Vagina (tissue), 2 donors: ENCODE measurements at regions not wholly inside any gene's neighbourhood (a gene's known extent, or its start where the extent isn't known, plus 50 kb on each side); places are given as distances from the start of the nearest gene placed in this dataset.
"Not testable (repeated sequence)": the region's sequence is repeated elsewhere in the genome, so short reads cannot be mapped to it uniquely, and the experiment has no call there.

Experiments used
- POLR2A ChIP-seq, 2 donors: fragments of 450-650 bp; IDR thresholded peaks; one replicate each; pipeline ENCODE4 v1.6.1; 2017; ENCODE audit warnings: antibody characterized with exemption in 2 of 2, mild to moderate bottlenecking in 2 of 2, moderate library complexity in 2 of 2
- POLR2AphosphoS5 ChIP-seq, 2 donors: sonication (generic); formaldehyde crosslinking; IDR thresholded peaks; one replicate each; pipeline ENCODE4 v1.9.0; 2017; ENCODE audit warnings: antibody characterized with exemption in 2 of 2, mild to moderate bottlenecking in 2 of 2, low read depth in 1 of 2; ENCODE audit not compliant: insufficient read depth in 1 of 2
- TF ChIP-seq, protein P1 (sequence below), 3 experiments: fragments of 450-650 bp in 2 of 3; fragments of 200-600 bp in 1 of 3; sonication (generic) in 1 of 3; IDR thresholded peaks; one replicate each; pipeline ENCODE4 v1.5.1; 2017 to 2019; ENCODE audit warnings: antibody characterized with exemption in 3 of 3, mild to moderate bottlenecking in 2 of 3, moderate library complexity in 2 of 3

DNA sequence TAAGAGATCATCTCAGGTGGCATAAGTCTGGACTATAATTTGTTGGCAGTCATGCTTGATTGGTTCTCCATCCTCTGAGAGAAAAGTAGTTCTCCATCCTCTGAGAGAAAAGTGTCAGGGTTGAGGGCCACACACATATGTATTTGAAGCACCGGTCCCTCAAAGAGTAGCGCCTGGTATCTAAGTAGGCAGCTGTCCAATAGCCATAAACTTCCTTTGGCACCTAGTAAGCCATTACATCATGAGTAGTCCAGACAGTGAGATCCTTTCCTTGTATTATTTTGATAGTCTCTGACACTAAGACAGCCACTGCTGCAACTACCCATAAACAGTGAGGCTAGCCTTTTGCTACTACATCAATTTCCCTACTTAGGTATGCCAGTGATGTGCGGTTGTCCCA is 94.0 kb downstream of the EBLN2 start:
- TF ChIP-seq, protein P1, sequence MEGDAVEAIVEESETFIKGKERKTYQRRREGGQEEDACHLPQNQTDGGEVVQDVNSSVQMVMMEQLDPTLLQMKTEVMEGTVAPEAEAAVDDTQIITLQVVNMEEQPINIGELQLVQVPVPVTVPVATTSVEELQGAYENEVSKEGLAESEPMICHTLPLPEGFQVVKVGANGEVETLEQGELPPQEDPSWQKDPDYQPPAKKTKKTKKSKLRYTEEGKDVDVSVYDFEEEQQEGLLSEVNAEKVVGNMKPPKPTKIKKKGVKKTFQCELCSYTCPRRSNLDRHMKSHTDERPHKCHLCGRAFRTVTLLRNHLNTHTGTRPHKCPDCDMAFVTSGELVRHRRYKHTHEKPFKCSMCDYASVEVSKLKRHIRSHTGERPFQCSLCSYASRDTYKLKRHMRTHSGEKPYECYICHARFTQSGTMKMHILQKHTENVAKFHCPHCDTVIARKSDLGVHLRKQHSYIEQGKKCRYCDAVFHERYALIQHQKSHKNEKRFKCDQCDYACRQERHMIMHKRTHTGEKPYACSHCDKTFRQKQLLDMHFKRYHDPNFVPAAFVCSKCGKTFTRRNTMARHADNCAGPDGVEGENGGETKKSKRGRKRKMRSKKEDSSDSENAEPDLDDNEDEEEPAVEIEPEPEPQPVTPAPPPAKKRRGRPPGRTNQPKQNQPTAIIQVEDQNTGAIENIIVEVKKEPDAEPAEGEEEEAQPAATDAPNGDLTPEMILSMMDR (IDR thresholded peaks at IDR 0.05): not testable (repeated sequence)
- not testable (repeated sequence) for TF ChIP-seq POLR2A (IDR thresholded peaks at IDR 0.05); POLR2AphosphoS5 (IDR thresholded peaks at IDR 0.05; ENCODE audit: insufficient read depth in 1 of 2, low read depth in 1 of 2)
